Upper lobe of right lung (tissue), 1 donor: ENCODE measurements at regions not wholly inside any gene's neighbourhood (a gene's known extent, or its start where the extent isn't known, plus 50 kb on each side); places are given as distances from the start of the nearest gene placed in this dataset.

Experiments used
- ATAC-seq: fragments of 200-7000 bp; cut with Tn5 transposase; one replicate; pipeline ENCODE4 v1.9.1; 2020; ENCODE audit warnings: mild to moderate bottlenecking, moderate library complexity
- DNase-seq: peaks from one replicate; pipeline ENCODE4 v3.0.0-alpha.2; 2020
- H3K27ac ChIP-seq: fragments of 200-600 bp; one replicate; pipeline ENCODE4 v1.8.0; 2022
- H3K27me3 ChIP-seq: fragments of 200-600 bp; one replicate; pipeline ENCODE4 v1.8.0; 2022; ENCODE audit warnings: mild to moderate bottlenecking
- H3K36me3 ChIP-seq: fragments of 200-600 bp; one replicate; pipeline ENCODE4 v1.8.0; 2022
- H3K4me1 ChIP-seq: fragments of 200-600 bp; one replicate; pipeline ENCODE4 v1.8.0; 2022
- H3K4me3 ChIP-seq: fragments of 200-600 bp; one replicate; pipeline ENCODE4 v1.8.0; 2022; ENCODE audit warnings: mild to moderate bottlenecking
- H3K9me3 ChIP-seq: fragments of 200-600 bp; one replicate; pipeline ENCODE4 v1.8.0; 2022
- intact Hi-C: fragments of 100-400 bp; cut with DNase I; formaldehyde crosslinking; loops from one replicate; pipeline ENCODE4 v1.11.0; 2022
- TF ChIP-seq, protein P1 (sequence below): fragments of 200-600 bp; IDR thresholded peaks from one replicate; pipeline ENCODE4 v1.8.0; 2022; ENCODE audit warnings: antibody characterized with exemption
- donor health status: DM: no; HTN: yes; CAD: no; lungs with severe emphysema.

DNA sequence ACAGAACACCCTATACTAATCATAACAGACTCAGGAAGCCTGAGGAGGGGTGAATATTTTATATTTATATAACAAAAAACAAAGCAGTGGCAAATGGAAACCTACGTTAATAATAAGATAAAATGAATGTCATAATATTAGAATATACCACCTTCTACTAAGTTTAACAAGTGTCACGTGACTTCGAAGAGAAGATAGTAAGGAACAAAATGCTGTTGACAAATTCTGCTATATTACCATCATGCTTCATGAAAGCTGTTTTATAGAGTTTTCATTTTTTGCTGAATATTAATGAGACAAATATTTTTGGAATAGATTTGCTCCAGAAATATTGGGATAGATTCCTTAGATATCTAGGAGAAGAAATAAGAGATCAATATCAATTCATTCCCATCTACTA, 450.6 kb upstream of the DCN start:
- DNase-seq (no peak), ATAC-seq (no peak)
- no peak overlapping the region for H3K4me3 ChIP-seq
- H3K36me3 ChIP-seq = no peaks in the 10 kb centered on the region
- no peaks in the 10 kb centered on the region for H3K9me3 ChIP-seq
- no peaks in the 10 kb centered on the region for H3K4me1 ChIP-seq
- intact Hi-C loops = no loop called here
- TF ChIP-seq, protein P1, sequence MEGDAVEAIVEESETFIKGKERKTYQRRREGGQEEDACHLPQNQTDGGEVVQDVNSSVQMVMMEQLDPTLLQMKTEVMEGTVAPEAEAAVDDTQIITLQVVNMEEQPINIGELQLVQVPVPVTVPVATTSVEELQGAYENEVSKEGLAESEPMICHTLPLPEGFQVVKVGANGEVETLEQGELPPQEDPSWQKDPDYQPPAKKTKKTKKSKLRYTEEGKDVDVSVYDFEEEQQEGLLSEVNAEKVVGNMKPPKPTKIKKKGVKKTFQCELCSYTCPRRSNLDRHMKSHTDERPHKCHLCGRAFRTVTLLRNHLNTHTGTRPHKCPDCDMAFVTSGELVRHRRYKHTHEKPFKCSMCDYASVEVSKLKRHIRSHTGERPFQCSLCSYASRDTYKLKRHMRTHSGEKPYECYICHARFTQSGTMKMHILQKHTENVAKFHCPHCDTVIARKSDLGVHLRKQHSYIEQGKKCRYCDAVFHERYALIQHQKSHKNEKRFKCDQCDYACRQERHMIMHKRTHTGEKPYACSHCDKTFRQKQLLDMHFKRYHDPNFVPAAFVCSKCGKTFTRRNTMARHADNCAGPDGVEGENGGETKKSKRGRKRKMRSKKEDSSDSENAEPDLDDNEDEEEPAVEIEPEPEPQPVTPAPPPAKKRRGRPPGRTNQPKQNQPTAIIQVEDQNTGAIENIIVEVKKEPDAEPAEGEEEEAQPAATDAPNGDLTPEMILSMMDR = no peak
- H3K27ac ChIP-seq = no peak overlapping the region
- no peaks in the 10 kb centered on the region for H3K27me3 ChIP-seq

DNA sequence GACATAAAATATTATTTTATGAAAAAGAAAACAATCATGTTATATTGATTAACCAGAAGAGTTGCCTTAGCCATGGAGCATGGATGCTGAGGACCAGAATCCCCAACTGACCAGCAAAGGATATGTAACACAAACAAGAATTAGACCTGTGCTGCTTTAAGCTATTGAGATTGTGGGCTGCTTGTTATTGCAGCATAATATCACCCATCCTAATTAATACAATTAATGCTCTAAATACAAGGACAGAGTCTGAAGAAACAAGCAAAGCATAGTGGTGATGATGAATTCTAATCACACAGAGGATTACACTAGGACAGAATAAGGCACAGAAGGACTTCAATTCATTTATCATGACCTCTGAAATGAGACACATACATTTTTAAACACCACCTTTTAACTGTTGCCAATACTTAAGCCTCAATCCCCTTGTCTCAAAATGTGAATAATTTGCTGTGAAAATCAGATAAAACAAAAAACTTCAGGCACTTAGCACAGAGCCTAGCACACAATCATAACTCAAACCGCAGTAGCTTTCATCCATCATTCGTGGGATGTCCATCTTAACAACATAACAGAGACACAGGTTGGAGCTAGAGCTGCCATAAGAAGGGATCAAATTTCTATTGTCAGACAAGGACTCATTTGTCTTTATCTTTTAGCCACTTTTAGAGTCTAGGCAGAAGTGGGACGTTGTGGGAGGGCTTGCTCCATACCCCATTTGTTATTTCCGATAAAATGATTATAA, 449.6 kb upstream of the DCN start:
- Histone ChIP-seq H3K27ac (no peak overlapping the region), H3K4me1 (no peaks in the 10 kb centered on the region), H3K27me3 (no peaks in the 10 kb centered on the region), H3K9me3 (no peaks in the 10 kb centered on the region), H3K36me3 (no peaks in the 10 kb centered on the region), H3K4me3 (no peak overlapping the region)
- ATAC-seq (no peak), DNase-seq (no peak)
- TF ChIP-seq, protein P1 = no peak
- intact Hi-C loops = no loop called here

DNA sequence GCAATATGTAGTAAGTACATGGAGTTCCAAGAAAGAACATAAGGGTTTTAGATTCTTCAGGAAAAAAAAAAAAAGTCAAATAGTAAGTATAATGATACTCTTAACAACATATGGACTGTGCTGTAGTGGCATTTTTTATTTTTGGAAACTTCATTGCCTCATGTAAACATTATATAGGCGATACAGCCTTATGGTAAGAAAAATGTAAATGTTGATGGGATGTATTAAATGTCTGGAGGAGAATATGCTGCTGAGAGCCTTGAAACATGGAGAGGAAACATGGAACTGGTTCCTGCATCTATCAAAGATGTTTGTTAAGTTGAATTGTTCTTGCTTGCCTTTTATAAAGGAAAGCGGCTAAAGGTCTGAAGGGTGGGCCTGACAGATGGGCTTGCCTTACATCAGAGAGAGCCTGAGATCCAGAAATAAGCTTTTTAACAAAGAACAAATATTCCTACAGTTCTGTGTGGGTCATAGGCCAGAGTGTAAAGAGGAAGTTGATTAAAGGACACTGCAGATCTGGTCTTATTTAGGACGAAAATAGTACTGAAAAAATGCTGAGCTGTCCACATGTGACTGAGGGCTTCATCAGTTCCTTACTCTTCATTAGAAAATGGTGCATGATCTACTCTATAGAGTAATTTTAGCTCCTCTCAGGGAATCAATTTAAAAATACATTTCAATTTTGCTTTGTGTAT, 448.1 kb upstream of the DCN start:
- no peaks in the 10 kb centered on the region for H3K27me3 ChIP-seq
- H3K4me3 ChIP-seq = no peak overlapping the region
- no peak overlapping the region for H3K27ac ChIP-seq
- no peaks in the 10 kb centered on the region for H3K4me1 ChIP-seq
- intact Hi-C loops = no loop called here
- no peak for DNase-seq
- ATAC-seq = peak; percentile 39
- no peaks in the 10 kb centered on the region for H3K36me3 ChIP-seq
- TF ChIP-seq, protein P1 = no peak
- H3K9me3 ChIP-seq = no peaks in the 10 kb centered on the region

DNA sequence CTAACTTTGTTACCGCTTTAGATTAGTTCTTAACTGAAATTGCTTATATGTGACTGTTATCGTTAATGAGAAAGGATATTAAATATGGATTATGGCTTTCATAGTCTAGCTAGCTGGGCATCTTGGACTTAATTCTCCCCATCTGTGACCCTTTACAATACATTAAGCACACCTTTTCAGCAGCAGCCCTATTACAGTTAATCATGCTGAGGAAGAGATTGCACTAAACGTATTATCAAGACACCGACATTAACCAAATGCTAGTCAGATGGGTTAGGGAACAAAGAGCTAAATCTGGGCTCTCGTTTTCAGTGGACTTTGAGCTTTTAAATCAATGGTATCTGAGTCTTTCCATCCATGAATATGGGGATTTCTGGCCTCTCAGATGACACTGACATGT, 447.5 kb upstream of the DCN start:
- DNase-seq = no peak

DNA sequence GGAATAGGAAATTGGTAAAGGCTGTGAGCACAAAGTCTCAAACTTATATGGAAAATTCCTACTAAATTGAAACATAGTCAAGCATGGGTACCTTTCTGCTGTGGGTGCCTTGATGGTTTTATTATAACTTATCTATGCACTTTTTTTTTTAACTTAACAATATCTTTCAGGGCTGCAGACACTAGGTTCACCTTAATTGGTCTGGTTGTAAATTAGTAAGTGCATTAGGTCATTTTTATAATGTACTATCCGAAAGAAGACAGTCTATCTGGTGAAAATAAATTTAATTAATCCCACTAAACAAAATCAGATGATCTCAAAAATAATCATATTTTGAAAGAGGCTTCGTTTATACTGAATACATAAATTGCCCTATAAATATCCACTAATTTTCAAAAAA, 446.8 kb upstream of the DCN start:
- no peak for ATAC-seq
- H3K27ac ChIP-seq = no peak overlapping the region
- no peaks in the 10 kb centered on the region for H3K27me3 ChIP-seq
- no peak overlapping the region for H3K4me3 ChIP-seq
- H3K9me3 ChIP-seq = no peaks in the 10 kb centered on the region
- no peak for DNase-seq
- TF ChIP-seq, protein P1 = no peak
- no peaks in the 10 kb centered on the region for H3K4me1 ChIP-seq
- no peaks in the 10 kb centered on the region for H3K36me3 ChIP-seq
- intact Hi-C loops = no loop called here

More for the DNA sequence above, 447.5 kb upstream of the DCN start:
- no peaks in the 10 kb centered on the region for H3K36me3 ChIP-seq
- H3K4me1 ChIP-seq = no peaks in the 10 kb centered on the region
- H3K4me3 ChIP-seq = no peak overlapping the region
- H3K27me3 ChIP-seq = no peaks in the 10 kb centered on the region
- intact Hi-C loops = no loop called here
- H3K9me3 ChIP-seq = no peaks in the 10 kb centered on the region
- TF ChIP-seq, protein P1 = no peak
- no peak overlapping the region for H3K27ac ChIP-seq
- no peak for ATAC-seq
